PC-3 (cell line): ENCODE measurements at regions not wholly inside any gene's neighbourhood (a gene's known extent, or its start where the extent isn't known, plus 50 kb on each side); places are given as distances from the start of the nearest gene placed in this dataset.

Experiments
- EZH2 ChIP-seq: fragments of 300-600 bp; sonication (generic); IDR thresholded peaks from one replicate; pipeline ENCODE4 v1.6.1; 2017; ENCODE audit warnings: antibody characterized with exemption, mild to moderate bottlenecking, low read length; ENCODE audit not compliant: unreplicated experiment
- EZH2phosphoT487 ChIP-seq: fragments of 300-600 bp; sonication (generic); IDR thresholded peaks from 2 replicates; pipeline ENCODE4 v1.6.1; 2018; ENCODE audit warnings: mild to moderate bottlenecking, antibody characterized with exemption, low read length, borderline replicate concordance
- TF ChIP-seq, protein P1 (sequence below): fragments of 300-600 bp; sonication (generic); conservative IDR thresholded peaks from 2 replicates; pipeline ENCODE4 v1.5.1; 2017; ENCODE audit warnings: antibody characterized with exemption, low read depth, mild to moderate bottlenecking, low read length

DNA sequence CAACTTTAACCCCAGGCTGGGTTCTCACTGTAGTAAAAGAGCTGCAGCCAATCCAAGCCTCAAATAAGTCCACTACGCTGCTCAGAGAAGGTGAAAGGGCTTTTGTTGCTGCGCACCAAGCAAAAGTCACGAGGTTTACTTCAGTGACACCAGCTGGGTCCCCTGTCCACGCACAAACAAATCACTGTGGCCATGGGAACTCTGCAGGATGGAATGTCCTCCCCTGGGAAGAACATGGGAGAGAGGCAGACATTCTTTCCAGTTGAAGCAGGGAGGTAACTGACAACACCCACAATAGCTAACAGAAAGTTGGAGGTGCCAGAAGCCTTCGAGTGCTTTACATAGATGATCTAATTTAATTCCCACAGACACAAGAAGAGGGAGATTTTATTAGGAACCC lies 181.9 kb downstream of the PMP22 start:
- TF ChIP-seq, protein P1, sequence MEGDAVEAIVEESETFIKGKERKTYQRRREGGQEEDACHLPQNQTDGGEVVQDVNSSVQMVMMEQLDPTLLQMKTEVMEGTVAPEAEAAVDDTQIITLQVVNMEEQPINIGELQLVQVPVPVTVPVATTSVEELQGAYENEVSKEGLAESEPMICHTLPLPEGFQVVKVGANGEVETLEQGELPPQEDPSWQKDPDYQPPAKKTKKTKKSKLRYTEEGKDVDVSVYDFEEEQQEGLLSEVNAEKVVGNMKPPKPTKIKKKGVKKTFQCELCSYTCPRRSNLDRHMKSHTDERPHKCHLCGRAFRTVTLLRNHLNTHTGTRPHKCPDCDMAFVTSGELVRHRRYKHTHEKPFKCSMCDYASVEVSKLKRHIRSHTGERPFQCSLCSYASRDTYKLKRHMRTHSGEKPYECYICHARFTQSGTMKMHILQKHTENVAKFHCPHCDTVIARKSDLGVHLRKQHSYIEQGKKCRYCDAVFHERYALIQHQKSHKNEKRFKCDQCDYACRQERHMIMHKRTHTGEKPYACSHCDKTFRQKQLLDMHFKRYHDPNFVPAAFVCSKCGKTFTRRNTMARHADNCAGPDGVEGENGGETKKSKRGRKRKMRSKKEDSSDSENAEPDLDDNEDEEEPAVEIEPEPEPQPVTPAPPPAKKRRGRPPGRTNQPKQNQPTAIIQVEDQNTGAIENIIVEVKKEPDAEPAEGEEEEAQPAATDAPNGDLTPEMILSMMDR = no peak
- TF ChIP-seq EZH2 (no peak), EZH2phosphoT487 (no peak)
